Ishikawa (cell line): ENCODE measurements at regions not wholly inside any gene's neighbourhood (a gene's known extent, or its start where the extent isn't known, plus 50 kb on each side); places are given as distances from the start of the nearest gene placed in this dataset.

Source experiments
- CEBPB ChIP-seq: IDR thresholded peaks from 2 replicates; pipeline ENCODE4 v1.6.1; 2012
- CREB1 ChIP-seq: IDR thresholded peaks from 2 replicates; pipeline ENCODE4 v1.6.1; 2012; ENCODE audit warnings: low read depth
- EGR1 ChIP-seq: IDR thresholded peaks from 2 replicates; pipeline ENCODE4 v1.6.1; 2012
- EP300 ChIP-seq: IDR thresholded peaks from 2 replicates; pipeline ENCODE4 v1.6.1; 2012; ENCODE audit warnings: borderline replicate concordance
- MAX ChIP-seq: IDR thresholded peaks from 2 replicates; pipeline ENCODE4 v1.6.1; 2012
- NFIC ChIP-seq: IDR thresholded peaks from 2 replicates; pipeline ENCODE4 v1.6.1; 2012
- TAF1 ChIP-seq: IDR thresholded peaks from 2 replicates; pipeline ENCODE4 v1.6.1; 2012; ENCODE audit warnings: low read depth, mild to moderate bottlenecking
- TCF12 ChIP-seq: IDR thresholded peaks from 2 replicates; pipeline ENCODE4 v1.6.1; 2012; ENCODE audit warnings: low read depth
- USF1 ChIP-seq: IDR thresholded peaks from 2 replicates; pipeline ENCODE4 v1.6.1; 2012
- YY1 ChIP-seq: IDR thresholded peaks from 2 replicates; pipeline ENCODE4 v1.6.1; 2012; ENCODE audit warnings: low read depth
- TF ChIP-seq, protein P1 (sequence below): IDR thresholded peaks from 2 replicates; pipeline ENCODE4 v1.6.1; 2012; ENCODE audit warnings: low read depth, mild to moderate bottlenecking

DNA sequence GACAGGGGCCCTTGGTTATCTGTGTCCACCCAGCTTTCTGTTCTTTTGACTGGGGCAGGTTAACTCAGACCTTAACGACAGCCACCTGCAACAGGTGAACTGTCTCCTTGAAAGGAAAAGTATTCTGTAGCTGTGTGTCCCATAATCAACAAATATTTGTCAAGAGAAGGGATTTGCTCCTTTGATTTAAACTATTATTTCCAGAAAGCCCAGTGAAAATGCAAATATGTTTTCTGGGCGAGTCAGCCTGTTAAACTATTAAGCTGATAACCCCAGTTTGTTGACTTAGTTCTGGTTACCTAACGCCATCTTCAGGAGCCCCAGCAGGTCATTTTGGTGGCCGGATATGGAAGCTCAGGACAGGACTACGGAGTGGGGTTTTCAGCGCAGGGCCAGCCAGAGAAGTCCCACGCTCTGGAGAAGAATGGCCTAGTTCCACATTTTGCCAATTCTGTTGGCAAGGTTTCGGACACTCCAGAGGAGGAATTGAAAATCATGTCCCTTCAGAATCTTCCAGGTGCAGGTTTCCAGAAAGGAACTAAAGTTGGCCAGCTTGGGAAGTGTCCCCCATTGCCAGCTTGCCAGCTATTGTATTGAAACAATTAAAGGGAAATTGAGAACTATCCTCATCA lies 54.5 kb downstream of the ADRA2A start:
- TF ChIP-seq, protein P1, sequence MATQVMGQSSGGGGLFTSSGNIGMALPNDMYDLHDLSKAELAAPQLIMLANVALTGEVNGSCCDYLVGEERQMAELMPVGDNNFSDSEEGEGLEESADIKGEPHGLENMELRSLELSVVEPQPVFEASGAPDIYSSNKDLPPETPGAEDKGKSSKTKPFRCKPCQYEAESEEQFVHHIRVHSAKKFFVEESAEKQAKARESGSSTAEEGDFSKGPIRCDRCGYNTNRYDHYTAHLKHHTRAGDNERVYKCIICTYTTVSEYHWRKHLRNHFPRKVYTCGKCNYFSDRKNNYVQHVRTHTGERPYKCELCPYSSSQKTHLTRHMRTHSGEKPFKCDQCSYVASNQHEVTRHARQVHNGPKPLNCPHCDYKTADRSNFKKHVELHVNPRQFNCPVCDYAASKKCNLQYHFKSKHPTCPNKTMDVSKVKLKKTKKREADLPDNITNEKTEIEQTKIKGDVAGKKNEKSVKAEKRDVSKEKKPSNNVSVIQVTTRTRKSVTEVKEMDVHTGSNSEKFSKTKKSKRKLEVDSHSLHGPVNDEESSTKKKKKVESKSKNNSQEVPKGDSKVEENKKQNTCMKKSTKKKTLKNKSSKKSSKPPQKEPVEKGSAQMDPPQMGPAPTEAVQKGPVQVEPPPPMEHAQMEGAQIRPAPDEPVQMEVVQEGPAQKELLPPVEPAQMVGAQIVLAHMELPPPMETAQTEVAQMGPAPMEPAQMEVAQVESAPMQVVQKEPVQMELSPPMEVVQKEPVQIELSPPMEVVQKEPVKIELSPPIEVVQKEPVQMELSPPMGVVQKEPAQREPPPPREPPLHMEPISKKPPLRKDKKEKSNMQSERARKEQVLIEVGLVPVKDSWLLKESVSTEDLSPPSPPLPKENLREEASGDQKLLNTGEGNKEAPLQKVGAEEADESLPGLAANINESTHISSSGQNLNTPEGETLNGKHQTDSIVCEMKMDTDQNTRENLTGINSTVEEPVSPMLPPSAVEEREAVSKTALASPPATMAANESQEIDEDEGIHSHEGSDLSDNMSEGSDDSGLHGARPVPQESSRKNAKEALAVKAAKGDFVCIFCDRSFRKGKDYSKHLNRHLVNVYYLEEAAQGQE: no peak
- TF ChIP-seq CEBPB: no peak
- TF ChIP-seq EGR1: no peak
- no peak for TF ChIP-seq MAX
- no peak for TF ChIP-seq CREB1
- no peak for TF ChIP-seq TAF1
- no peak for TF ChIP-seq TCF12
- TF ChIP-seq USF1: no peak
- no peak for TF ChIP-seq EP300
- TF ChIP-seq NFIC: no peak
- TF ChIP-seq YY1: no peak
